Suppressor macrophage treated with lipopolysaccharide for 1 hour (primary cell): ENCODE measurements at regions not wholly inside any gene's neighbourhood (a gene's known extent, or its start where the extent isn't known, plus 50 kb on each side); places are given as distances from the start of the nearest gene placed in this dataset.

ENCODE experiments used
- DNase-seq, 3 donors: peaks; one replicate each; pipeline ENCODE4 v3.0.0-alpha.2; 2020 to 2022

- DNase-seq = no peak
Measured at GRCh38 chr17:69723316-69723715, 308.8 kb downstream of the MAP2K6 start.

GRCh38 chr17:69723741-69724140 lies 309.2 kb downstream of the MAP2K6 start:
- peak in 2 of 3 donors; percentile 2 to 12 for DNase-seq

- DNase-seq = no peak
Measured at GRCh38 chr17:69724238-69724637, 309.7 kb downstream of the MAP2K6 start.

GRCh38 chr17:69725146-69725545 lies 310.6 kb downstream of the MAP2K6 start:
- no peak for DNase-seq

- DNase-seq = no peak
Measured at GRCh38 chr17:69728816-69729215, 314.3 kb downstream of the MAP2K6 start.

- DNase-seq = no peak
Measured at GRCh38 chr17:69729944-69730343, 315.4 kb downstream of the MAP2K6 start.

GRCh38 chr17:69732272-69732918 lies 317.9 kb downstream of the MAP2K6 start:
- no peak for DNase-seq

- DNase-seq = no peak
Measured at GRCh38 chr17:69733171-69734012, 318.9 kb downstream of the MAP2K6 start.

GRCh38 chr17:69734656-69735055 lies 320.2 kb downstream of the MAP2K6 start:
- no peak for DNase-seq

- no peak for DNase-seq
Measured at GRCh38 chr17:69735285-69735684, 320.8 kb downstream of the MAP2K6 start.

GRCh38 chr17:69743091-69743490 lies 328.6 kb downstream of the MAP2K6 start:
- DNase-seq = no peak

GRCh38 chr17:69744512-69745070 lies 330.1 kb downstream of the MAP2K6 start:
- no peak for DNase-seq

GRCh38 chr17:69749911-69750310 lies 325.1 kb upstream of the KCNJ16 start:
- DNase-seq = no peak

GRCh38 chr17:69757688-69758430 lies 317.2 kb upstream of the KCNJ16 start:
- DNase-seq = peak; percentile 66 to 89 (median 86)

- DNase-seq = peak; percentile 28 to 69 (median 56)
Measured at GRCh38 chr17:69760562-69760961, 314.5 kb upstream of the KCNJ16 start.

GRCh38 chr17:69761011-69761410 lies 314.0 kb upstream of the KCNJ16 start:
- no peak for DNase-seq

- DNase-seq = peak; percentile 31 to 81 (median 70)
Measured at GRCh38 chr17:69761767-69762321, 313.2 kb upstream of the KCNJ16 start.

GRCh38 chr17:69762359-69762758 lies 312.7 kb upstream of the KCNJ16 start:
- DNase-seq = no peak

GRCh38 chr17:69762766-69763165 lies 312.3 kb upstream of the KCNJ16 start:
- DNase-seq = no peak

- DNase-seq = no peak
Measured at GRCh38 chr17:69763503-69763902, 311.5 kb upstream of the KCNJ16 start.

GRCh38 chr17:69764146-69764545 lies 310.9 kb upstream of the KCNJ16 start:
- no peak for DNase-seq

GRCh38 chr17:69769050-69769449 lies 306.0 kb upstream of the KCNJ16 start:
- DNase-seq = no peak

- DNase-seq = no peak
Measured at GRCh38 chr17:69773081-69773480, 301.9 kb upstream of the KCNJ16 start.
